ENCODE measurements at regions not wholly inside any gene's neighbourhood (a gene's known extent, or its start where the extent isn't known, plus 50 kb on each side); places are given as distances from the start of the nearest gene placed in this dataset.

DNA sequence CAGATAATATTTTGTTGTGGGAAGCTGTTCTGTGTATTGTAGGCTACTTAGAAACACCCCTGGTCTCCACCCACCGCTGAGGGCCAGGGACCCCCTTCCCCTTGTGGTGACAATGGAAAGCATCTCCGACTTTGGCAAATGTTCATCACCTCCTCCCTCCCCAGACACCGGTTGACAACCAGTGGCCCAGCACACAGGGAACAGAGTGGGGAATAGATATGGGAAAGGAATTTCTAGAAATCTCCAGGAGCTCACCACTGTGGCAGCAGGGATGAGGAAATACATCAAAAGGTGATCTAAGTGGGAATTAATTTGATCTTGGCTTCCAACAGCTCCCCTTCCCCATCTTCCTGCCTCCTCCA is 257.3 kb upstream of the FOXQ1 start:
- DNase-seq = no peak

DNA sequence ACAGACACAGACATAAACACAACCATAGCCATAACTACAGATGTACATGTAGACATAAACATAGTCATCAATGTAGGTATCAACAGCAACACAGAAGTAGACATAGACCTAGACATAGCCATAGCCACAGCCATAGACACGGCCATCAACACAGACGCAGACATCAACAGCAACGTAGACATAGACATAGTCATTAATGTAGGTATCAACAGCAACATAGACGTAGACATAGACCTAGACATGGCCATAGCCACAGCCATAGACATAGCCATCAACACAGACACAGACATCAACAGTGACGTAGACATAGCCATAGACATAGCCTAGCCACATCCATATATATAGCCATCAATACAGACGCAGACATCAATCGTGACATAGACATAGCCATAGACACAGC is 258.3 kb upstream of the FOXQ1 start:
- DNase-seq = no peak

DNA sequence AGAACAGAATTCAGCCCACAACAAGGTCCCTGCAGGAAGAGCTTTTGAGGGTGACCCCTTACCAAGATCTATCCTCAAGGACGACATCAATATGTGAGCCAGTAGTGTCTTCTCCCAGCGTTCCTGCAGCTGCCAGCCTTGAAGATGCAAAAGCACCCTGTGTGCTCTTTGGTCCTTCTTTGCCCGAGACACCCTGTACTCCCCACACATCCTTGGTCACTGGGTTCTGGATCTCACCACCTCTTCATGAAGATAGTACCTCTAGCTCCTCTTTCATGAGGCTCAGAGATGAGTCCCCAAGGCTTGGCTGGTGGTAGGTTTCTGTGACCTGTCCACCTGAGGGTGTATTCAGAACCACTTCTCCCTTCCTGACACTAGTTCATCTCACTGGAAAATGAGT is 259.6 kb upstream of the FOXQ1 start:
- no peak for DNase-seq

DNA sequence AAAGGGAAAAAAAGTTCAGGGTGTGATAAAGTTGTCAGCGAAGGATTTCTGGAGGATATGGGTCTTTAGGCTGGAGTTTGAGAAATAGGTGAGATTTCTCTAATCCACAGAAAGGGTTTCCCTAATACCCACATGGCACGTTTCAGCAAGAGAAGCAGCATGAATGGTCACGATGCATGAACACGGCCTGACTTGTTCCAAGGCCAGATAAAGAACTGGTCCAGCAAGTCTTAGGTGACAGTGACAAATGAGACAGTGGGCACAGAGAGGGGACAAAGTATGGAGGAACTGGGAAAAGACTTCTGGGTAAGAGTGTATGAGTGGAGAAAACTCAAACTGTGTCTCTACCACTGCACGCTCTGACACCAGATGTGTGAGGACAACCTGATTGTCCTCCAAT is 262.0 kb upstream of the FOXQ1 start:
- DNase-seq = no peak

DNA sequence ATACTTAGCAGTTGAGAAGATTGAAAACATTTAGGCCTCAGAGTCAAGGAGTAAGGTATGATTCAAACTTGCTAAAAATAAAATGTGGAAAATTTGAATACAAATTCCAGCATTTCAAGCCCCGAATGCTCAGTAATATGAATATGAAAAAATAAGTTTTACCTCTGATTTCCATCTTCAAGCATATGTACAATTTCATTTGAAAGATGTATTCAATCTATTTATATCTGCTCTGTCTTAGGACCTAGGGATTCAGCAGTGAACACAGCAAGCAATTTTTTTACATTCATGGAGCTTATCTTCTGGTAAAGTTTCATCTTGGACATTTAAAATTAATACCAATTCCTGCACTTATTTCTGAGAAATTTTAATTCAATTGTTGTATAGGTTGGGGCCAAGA is 262.7 kb upstream of the FOXQ1 start:
- DNase-seq = no peak

DNA sequence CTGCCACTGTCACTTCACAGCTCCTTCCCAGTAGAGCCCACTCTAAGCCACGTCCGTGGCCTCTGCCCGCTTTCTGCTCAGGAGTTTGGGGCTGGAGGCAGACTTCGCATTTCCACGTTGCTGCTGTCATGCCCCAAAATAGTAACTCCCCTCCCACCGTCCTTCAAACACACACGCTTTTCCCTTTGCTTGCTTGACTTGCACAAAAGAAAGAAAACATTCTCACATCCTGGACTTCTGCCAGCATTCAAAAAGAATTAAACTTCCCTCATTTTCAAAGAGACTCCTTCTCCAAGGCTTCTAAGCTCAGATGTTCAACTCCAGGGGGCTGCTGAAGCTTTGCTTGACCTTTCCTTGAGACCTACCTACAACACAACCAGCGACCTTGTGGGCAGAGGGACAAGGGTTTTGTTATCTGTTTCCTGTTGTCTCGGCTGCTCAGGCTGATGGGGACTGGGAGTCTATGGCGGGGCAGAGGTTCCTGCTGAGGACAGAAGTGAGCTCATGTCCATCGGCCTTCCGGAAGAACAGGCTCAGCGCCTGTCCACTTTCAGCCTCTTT is 263.8 kb upstream of the FOXQ1 start:
- DNase-seq = no peak

DNA sequence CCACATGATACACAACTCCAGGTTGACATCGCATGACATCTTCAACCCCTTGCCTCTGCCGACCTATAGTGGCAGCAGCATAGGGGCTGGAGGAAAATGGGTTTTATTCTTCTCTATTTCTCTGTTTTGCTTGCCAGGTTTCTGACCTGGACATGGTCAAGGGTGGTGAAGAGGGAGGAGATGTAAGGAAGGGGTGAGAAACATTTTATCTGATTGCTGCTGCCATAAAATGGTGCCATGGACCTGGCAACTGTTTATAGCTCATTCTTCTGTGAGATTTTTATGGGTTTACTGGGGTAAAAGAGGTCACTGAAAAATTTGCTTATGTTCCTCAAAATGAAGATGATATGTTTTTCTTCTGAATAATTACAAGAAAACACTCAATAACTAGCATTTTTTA is 266.7 kb upstream of the FOXQ1 start:
- DNase-seq = no peak

DNA sequence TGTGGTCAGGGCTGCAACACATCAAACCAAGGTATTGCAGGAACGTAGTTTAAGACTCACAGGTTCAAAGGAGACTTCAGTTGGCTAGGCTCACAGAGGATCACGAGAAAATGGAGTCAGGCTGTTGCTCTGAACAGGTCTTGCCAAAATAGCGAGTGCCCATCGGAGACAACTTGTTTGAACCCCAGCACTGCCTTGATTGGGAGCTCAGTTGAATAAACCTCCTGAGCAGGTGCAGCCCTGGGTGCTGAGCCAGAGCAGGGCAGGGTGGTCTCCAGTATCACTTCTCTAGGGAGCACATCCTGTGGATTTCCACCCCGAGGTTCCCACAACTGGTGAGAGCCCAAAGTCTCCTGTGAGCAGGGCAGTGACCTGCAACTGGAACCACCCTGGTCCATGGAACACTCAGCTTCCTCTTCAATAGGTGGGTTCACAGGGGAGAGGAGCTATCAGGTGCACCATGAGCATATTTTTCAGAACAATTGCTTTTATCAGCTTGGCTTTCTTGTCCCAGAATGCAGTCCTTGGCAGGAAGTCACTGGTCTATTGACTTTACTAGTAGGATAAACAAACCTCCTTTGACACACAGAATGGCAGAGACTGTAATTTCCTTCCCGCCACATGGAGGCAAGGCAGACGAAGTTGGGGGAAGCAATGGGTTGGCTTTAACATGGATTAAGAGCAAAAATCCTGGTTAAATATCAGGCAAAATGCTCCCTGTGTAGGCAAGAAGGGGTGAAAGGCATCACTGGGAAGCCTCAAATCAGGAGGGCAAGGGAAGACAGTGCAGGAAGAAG is 267.7 kb upstream of the FOXQ1 start:
- no peak for DNase-seq

DNA sequence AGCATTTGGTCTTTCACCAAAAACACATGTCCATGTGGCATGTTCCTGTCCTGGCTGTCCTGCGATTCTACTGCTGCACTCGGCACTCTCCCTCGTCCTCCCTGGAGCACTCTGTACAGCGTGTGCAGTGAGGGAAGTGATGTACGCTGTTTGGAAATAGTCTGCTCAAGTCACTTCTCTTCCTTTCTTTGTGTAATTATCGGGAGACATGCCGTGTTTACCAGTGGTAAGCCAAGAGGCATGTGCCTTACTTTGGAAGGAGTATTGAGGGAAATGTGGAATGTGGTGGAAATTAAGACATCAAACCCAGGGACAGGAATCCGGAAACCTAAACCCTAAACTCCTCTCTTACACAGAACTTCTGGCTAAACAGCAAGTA is 268.5 kb upstream of the FOXQ1 start:
- DNase-seq = no peak

DNA sequence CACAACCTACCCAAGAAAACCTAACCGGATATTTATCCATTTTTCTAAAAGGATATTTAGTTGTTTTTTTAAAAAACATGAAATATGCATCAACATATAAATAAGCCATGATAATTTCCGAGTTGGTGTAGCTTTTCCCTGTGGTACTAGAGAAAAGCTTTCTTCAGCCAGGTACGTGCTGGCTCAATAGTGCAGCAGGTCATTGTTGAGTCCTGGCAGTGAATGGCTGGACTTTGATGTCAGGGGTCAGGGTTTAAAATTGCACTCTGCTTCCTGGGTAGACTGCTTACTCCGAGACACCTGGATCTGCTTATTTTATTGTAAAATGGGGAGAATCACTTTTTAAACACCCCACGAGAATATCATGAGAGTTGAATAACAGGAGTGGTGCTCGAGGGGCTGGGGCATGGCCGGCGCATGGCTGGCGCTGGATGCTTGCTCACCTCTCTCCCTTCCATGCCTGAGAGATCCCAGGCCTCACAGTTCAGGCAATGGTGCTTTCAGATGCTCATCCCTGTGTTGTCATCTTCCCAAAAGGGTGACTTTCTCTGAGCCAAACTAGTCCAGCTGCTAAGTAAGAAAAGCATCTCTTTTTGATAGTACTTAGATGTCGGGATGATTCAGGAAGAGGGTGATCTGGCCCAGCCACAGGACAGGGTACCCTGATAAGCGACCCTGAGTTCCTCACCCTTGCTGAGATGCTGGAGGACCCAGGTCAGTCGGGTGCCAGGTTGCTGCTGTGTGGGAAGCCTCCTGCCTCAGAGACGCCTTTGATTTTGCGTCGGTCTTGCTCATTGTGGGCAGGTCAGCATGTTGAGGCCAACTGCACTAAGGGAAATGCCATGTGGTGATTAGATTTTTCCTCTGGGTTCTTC is 269.1 kb upstream of the FOXQ1 start:
- no peak for DNase-seq

DNA sequence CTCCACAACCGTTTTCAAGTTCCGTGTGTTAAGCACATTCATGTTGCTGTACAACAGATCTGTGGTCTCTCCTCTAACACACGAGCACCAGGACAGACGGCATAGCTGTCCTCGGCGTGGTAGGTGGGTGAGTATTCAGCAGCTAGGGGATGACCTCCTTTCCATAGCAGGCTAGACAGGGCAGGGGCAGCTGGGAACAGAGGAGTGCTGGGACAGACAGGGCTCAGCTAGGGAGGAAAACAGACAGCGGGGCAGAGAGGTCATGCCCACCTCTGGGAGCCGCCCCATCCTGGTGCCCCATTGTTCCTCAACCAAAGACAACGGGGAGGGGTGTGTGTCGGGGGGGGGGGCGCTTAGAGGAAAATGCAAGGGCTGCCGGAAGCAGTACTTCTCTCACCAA is 271.5 kb upstream of the FOXQ1 start:
- DNase-seq = no peak

DNA sequence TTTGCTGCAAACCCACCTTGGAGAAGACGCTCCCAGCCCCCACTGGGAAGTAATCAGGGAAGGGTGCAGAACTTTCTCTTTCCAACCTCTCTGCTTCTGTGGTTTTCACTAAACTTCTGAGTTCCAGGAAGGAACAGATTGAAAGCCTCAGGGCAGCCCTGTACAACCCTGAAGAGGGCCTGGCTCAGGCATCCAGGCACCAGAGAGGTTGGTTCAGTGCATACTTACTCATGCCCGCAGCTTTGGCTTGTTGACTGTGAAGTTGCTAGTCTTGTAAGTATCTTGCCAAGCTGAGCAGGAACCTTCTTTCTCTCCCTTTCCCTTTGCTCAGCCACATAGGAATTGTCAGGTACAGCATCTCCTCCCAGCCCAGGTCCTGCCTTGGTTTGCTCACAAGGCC is 272.2 kb upstream of the FOXQ1 start:
- no peak for DNase-seq

DNA sequence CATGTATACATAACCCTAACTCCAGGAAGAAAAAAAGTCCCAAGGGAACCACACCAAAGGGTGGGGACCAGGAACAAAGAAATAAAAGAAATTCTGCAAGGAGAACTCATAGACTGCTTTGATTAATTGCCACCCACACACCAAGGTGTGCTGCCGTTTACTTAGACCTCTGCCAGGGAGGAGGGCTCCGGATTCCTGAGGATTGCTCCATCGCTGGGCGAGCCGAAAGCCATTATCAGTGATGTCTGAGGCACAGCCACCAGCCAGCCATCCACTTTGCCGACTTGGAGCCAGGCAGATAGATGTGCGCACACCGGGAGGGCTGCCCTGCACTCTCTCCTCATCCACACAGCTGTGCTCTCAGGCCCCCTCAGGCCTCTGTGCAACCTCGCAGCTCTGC is 272.7 kb upstream of the FOXQ1 start:
- DNase-seq = no peak

DNA sequence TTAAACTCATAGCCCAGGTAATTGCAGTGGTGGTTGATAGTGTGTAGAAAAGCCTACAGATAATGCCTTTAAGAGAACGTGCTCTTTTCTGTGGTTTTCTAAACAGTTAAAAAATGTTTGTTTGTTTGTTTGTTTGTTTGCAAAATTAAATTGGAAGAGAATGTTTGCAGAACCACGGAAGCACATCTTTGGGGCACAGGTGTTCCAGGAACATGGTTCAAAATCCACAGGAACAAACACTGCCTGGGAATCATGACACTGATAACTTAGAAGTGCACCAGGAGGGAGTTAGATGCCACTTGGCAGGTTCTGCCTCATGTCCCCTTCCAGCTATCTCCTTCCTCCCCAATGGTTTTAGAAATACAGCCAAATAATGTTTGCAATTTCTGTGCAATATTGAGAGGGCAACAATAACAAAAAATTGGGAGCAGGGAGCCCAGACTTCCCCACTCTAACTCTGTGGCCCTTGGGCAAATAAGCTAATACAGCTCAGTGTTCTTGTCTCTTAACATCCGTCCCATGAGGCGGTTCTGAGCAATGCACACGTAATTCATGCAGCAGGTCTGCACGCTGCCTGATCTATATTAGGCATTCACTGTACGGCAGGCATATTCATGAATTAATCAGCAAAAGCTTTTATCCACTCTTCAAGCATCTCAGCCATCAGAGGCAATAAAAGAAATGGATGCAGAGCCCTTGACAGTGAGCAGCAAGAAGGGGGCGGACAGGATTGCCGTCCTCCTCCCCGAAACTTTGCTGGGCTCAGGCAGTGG is 274.3 kb upstream of the FOXQ1 start:
- no peak for DNase-seq

DNA sequence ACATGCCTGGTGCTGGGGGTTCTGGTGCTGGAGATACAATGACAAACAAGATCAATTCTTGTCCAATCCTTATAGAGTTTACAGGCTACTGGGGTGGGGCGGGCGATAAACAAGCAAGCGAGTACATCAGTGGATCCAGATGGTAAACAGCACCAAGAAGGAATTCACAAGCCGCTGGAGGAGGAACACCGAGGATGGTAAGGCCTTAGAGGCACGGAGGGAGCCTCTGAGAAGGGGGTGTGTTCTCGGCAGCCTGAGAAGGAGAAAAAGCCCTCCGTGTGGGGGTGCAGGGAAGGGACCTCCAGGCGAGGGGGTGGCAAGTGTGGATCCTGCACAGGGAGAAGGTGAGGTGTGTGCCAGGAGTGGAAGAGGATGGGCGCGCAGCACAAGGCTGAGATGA is 276.5 kb upstream of the FOXQ1 start:
- DNase-seq = no peak

DNA sequence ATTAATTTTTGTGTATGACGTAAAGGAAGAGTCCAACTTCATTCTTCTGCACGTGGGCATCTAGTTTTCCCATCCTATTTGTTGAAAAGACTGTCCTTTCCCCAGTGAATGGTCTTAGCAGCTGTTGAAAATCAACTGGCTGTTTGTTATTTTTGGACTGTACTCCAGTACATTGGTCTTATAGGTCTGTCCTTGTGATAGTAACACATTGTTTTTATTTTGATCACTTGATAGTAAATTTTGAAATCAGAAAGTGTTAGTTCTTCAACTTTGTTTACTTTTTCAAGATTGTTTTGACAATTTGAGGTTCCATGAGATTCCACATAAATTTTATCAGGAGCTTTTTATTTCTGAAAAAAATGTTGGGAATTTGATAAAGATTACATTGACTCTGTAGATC is 280.2 kb upstream of the FOXQ1 start:
- DNase-seq = no peak

DNA sequence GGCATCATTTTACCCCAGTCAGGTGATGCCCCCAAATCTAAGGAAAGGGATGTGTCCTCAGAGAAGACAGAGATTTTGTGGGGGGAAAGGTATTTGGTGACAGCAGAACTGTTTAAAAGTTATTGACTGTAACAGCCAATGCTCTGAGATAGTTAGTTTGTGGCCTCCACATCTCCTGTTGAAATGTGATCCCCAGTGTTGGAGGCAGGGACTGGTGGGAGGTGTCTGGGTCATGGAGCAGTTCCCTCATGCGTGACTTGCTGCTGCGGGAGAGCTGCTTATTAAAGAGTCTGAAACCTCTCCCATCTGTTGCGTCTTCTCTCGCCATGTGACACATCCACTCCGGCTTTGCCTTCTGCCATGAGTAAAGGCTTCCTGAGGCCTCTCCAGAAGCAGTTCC is 282.8 kb upstream of the FOXQ1 start:
- DNase-seq = no peak

DNA sequence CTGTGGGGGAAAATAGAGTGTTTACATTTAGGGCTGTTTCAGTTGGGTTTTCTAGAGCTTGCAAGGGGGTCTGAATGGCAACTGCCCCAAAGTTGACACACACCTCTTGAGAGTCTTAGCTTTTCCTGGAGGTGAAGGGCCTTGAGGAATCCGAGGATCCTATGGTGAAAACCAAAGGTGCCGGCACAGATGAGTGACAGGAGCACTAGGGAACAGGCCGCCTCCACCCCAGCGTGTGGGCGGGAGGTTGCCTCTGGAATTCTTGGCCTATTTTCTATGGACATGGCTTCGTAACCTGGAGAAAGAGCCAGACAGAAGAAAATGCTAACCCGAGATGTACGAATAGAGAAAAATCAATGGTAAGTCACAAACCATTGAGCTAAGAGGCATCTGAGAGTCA is 283.2 kb upstream of the FOXQ1 start:
- no peak for DNase-seq

DNA sequence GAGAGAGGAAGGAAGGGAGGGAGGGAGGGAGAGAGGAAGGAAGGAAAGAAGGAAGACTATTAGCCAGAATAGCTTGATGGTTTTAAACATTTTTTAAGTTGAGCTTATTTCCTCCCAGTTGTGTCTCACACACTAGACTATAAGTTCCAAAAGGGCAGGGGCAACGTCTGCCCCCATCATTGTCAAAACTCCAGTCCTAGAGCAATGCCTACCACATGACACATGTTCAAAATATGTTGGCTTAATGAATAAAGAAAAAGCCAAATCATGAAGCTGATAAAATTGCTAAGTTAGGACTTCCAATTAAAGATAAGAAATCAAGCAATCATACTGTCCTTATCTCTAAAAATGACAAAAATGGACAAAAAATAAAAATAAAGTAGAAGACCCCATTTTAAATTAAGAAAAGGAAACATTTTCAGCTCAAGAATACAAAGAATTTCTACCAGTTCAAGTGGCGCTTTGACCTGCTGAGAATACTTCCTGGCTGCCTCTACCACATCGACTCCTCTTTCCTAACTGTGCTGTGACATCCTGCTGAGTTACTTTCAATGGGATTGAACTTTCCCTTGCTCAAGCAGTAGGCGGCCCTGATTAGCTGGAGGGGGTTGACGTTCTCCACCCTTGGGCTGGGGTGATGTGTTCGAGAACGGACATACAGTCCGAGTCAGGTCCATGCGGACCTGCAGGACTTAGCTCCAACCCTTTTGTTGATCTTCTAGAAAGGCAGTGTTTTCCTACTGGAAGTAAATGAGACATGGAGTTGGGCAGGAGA is 283.9 kb upstream of the FOXQ1 start:
- no peak for DNase-seq

DNA sequence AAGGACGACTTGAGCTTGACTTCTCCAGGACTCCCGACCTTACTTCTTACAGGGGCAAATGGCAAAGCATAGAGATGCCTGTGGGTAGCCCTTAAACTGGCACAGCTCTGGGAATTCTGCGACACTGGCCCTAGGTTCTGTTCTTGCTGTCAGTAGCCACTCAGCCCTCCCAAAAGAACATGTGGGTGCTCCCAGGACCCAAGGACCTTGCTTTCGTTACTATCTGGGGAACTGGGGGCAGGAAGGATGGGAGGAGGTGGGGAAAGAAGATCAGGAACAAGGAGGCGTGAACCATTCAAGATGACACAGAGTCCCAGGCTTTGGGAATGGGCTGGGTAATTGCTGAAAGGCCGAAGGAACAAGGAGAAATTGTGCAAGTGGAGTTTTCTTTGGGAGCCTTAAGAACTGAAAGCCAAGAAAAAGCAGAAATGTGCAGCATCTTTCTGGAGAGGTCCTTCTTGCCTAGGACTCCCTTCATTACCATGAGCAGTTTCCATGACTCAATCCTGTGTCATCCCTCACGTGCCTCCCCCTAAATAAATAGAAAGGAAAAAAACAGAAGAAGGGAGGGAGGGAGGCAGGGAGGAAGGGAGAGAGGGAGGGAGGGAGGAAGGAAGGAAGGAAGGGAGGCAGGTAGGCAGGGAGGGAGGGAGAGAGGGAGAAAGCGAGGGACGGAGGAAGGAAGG is 284.6 kb upstream of the FOXQ1 start:
- DNase-seq = no peak

DNA sequence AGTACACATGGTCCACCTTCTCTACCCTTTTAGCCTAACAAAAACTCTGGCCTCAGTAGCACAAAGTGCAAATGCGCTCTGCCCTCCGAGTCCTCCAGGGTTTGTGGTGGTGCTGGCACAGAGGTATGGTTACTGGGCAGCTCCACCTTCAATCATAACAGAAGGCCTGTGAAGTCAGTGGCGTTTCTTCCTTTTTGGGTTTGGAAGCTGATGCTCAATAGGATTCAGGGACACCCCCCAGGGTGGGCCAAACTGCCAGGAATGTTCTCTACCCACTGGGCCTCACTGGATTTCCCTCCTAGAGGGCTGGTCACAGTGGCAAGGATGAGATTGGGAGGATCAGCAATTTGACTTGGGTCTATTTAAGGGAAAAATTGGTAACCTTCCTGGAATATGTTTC is 286.1 kb upstream of the FOXQ1 start:
- no peak for DNase-seq

DNA sequence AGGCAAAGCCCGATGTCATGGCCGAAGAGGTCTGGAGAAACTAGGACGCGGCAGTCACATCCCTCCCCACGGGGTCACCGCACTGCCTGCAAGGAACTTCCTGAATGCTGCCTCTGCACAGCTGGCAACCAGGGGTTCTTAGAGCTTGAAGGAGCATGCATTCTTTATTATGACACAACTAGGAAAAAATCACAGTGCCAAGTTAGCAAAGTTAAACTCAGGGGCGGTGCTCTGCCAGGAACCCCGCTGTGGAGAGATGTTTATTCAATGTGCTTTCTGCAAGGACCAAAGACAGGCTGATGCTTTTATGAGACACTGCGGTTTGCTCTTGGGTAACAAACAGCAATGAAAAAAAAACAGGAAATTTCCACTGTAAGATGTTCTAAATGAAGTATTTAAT is 287.3 kb upstream of the FOXQ1 start:
- DNase-seq = no peak
